ENCODE measurements at regions not wholly inside any gene's neighbourhood (a gene's known extent, or its start where the extent isn't known, plus 50 kb on each side); places are given as distances from the start of the nearest gene placed in this dataset.

DNA sequence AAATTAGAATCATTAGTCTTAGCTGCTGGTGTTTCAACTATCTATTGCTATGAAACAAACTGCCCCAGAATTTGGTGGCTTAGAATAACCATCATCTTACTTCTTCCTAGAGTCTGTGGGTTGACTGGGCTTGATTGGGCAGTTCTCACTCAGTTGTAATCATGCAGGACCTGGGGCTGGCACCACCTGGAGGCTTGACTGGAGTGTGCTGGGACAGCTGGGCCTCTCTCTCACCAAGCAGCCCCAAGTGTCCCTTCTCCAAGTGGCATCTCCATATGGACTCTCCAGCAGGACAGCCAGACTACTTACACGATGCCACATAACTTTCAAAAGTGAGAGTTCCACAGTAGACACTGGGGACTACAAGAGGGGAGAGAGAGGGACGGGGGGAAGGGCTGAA lies 140.3 kb upstream of the ATP1B1 start:
- Histone ChIP-seq H3K4me3 (no peak overlapping the region), H3K9me3 (no peaks in the 10 kb centered on the region), H3K27me3 (no peaks in the 10 kb centered on the region), H3K36me3 (no peaks in the 10 kb centered on the region), H3K4me1 (no peaks in the 10 kb centered on the region), H3K27ac (no peak overlapping the region)
- TF ChIP-seq, protein P1, sequence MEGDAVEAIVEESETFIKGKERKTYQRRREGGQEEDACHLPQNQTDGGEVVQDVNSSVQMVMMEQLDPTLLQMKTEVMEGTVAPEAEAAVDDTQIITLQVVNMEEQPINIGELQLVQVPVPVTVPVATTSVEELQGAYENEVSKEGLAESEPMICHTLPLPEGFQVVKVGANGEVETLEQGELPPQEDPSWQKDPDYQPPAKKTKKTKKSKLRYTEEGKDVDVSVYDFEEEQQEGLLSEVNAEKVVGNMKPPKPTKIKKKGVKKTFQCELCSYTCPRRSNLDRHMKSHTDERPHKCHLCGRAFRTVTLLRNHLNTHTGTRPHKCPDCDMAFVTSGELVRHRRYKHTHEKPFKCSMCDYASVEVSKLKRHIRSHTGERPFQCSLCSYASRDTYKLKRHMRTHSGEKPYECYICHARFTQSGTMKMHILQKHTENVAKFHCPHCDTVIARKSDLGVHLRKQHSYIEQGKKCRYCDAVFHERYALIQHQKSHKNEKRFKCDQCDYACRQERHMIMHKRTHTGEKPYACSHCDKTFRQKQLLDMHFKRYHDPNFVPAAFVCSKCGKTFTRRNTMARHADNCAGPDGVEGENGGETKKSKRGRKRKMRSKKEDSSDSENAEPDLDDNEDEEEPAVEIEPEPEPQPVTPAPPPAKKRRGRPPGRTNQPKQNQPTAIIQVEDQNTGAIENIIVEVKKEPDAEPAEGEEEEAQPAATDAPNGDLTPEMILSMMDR (IDR thresholded peaks at IDR 0.05) = no peak
- no peak for TF ChIP-seq POLR2A (IDR thresholded peaks at IDR 0.05)
- WGBS, 2 donors = no CpG with 5 or more reads among the region's 2 CpGs
- DNase-seq = no peak
- intact Hi-C loops (cut with DNase I) = no loop called here

DNA sequence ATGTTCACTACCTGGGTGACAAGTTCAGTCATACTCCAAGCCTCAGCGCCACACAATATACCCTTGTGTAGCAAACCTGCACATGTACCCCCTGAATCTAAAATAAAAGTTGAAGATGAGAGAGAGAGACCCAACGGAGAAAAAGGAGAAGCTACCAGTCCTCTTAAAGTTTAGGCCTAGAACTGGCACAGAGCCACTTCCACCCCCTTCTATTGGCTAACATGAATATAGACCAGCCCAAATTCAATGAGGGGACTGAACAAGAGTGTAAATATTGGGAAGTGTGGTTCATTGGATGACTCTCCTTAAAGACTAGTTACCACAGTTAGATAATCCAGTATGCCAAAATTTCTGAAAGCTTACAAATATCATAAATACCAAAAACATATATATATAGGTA lies 139.9 kb upstream of the ATP1B1 start:
- 92 to 97% methylated on average over 2 of the region's 2 CpGs for WGBS, 2 donors
- Histone ChIP-seq H3K36me3 (no peaks in the 10 kb centered on the region), H3K4me1 (no peaks in the 10 kb centered on the region), H3K27ac (no peak overlapping the region), H3K4me3 (no peak overlapping the region), H3K9me3 (no peaks in the 10 kb centered on the region), H3K27me3 (no peaks in the 10 kb centered on the region)
- TF ChIP-seq POLR2A (IDR thresholded peaks at IDR 0.05) = no peak
- TF ChIP-seq, protein P1 (IDR thresholded peaks at IDR 0.05) = no peak
- no peak for DNase-seq
- intact Hi-C loops (cut with DNase I) = no loop called here

DNA sequence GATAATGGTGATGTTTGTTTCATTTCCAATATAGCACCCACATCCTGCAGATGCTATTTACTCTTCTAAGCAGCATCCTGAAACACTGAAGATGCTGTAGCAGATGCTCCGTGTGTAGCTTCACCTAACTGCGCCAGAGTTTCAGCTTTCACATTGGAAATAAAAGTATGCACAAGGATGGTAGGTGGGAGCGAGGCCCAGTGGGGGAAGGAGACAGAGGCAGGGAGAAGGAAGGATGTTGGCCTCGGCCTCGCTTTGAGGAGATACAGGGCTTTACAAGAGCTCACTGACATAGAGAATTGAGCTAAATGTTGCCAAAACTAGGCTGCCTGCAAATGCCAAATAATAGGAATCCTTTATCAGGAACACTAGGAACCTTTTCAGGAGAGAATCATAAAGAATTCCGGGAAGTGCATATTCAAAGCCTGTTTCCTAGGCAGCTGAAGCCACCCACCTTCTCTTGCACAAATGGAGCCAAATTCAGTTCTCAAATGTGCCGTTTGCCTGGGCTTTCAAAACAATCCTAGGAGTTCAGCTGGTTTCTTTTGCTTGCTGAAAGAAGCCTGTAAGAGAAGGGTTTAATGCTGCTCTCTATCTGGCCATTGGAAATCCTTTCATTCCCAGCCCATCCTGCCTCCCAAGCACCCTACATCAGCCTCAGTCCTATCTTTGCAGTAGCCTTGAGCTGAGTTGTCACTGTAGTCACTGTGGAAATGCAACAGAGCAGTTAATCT lies 135.4 kb upstream of the ATP1B1 start:
- 67 to 72% methylated on average over 7 of the region's 7 CpGs for WGBS, 2 donors
- Histone ChIP-seq H3K27ac (no peak overlapping the region), H3K4me3 (no peak overlapping the region), H3K9me3 (no peaks in the 10 kb centered on the region), H3K4me1 (peaks cover 0 to 14% (median 3%) of the 10 kb centered on the region in 3 donors), H3K36me3 (no peaks in the 10 kb centered on the region), H3K27me3 (no peaks in the 10 kb centered on the region)
- TF ChIP-seq POLR2A (IDR thresholded peaks at IDR 0.05) = no peak
- TF ChIP-seq, protein P1 (IDR thresholded peaks at IDR 0.05) = no peak
- intact Hi-C loops (cut with DNase I) = no loop called here
- DNase-seq = no peak

DNA sequence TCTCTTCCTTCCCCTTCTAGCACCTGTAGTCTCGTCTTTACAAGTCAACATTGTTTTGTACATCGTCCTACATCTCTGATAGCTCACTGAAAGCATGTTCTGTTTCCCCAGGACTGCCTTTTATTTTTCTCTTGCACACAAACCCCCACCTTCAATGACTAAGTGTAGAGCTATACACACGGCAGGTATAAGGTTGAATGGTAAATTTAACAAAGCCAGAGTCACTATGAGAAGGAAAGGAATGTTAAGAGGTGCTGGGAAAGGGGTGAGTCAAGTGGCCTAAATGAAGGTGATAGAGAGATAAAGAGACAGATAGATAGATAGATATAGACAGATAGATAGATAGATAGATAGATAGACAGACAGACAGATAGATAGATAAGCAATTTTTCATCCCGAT lies 134.3 kb upstream of the ATP1B1 start:
- TF ChIP-seq, protein P1 (IDR thresholded peaks at IDR 0.05) = no peak
- no peak for TF ChIP-seq POLR2A (IDR thresholded peaks at IDR 0.05)
- H3K27me3 ChIP-seq = no peaks in the 10 kb centered on the region
- whole genome bisulfite sequencing, 2 donors = 60 to 75% methylated on average over 4 of the region's 4 CpGs
- no peak overlapping the region for H3K27ac ChIP-seq
- DNase-seq = no peak
- H3K36me3 ChIP-seq = no peaks in the 10 kb centered on the region
- intact Hi-C loops (cut with DNase I) = no loop called here
- H3K4me1 ChIP-seq = peaks cover 0 to 14% (median 3%) of the 10 kb centered on the region in 3 donors
- H3K9me3 ChIP-seq = no peaks in the 10 kb centered on the region
- H3K4me3 ChIP-seq = no peak overlapping the region

DNA sequence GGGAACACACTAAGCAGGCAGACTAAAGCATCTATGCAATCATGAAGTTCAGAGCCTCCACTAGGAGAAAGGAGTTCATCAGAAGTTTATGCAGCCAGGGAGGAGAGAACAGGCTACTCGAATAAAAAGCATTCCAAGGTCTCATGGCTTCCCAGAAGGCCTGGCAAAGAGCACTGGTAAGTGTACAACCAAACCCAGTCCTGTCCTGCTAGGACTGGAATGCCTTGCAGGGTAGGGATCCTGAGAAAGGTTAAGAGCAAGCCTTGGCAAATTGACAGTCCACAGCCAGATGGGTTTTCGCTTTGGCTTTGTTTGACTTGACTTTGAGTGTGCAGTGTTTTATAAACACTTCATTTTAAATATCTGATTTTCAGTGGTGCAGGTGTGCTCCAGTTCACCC lies 133.6 kb upstream of the ATP1B1 start:
- Histone ChIP-seq H3K4me1 (peaks cover 0 to 14% (median 3%) of the 10 kb centered on the region in 3 donors), H3K36me3 (no peaks in the 10 kb centered on the region)
- TF ChIP-seq POLR2A (IDR thresholded peaks at IDR 0.05) = no peak
- TF ChIP-seq, protein P1 (IDR thresholded peaks at IDR 0.05) = no peak

More for the DNA sequence above, 133.6 kb upstream of the ATP1B1 start:
- Histone ChIP-seq H3K9me3 (no peaks in the 10 kb centered on the region), H3K27ac (no peak overlapping the region), H3K27me3 (no peaks in the 10 kb centered on the region), H3K4me3 (no peak overlapping the region)
- DNase-seq = no peak
- intact Hi-C loops (cut with DNase I) = no loop called here
- 33 to 50% methylated on average over 1 to 2 of the region's 2 CpGs for WGBS, 2 donors
